LNCaP clone FGC (cell line): ENCODE measurements at regions not wholly inside any gene's neighbourhood (a gene's known extent, or its start where the extent isn't known, plus 50 kb on each side); places are given as distances from the start of the nearest gene placed in this dataset.

Experiments
- DNase-seq: peaks from one replicate; pipeline ENCODE4 v3.0.0-alpha.2; 2011; ENCODE audit warnings: low read depth
- H3K4me3 ChIP-seq: 2 replicates; pipeline ENCODE4 v1.5.1; 2011; ENCODE audit warnings: mild to moderate bottlenecking, low read depth, low read length, control low read depth
- TF ChIP-seq, protein P1 (sequence below): IDR thresholded peaks from 2 replicates; pipeline ENCODE4 v1.5.1; 2012; ENCODE audit warnings: mild to moderate bottlenecking; ENCODE audit not compliant: control insufficient read depth, insufficient read depth; ENCODE audit errors: extremely low read depth

DNA sequence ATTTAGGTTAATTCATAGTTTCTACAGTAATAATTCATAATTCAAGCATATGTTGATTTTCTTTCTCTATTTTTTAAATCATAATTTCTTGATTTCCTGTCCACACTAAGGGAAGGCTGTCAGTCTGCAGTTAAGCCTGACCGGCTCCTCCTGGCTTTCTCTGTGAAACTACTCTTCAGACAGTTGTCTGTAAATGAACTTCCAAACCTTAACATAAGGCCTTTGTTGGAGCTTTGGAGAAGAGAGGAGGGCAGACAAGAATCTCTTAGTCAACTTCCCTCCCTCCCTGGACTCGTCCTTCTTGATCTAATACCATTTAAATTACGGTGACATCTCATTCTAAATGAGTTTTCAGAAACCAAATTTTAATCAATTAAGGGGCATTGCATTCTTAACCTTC, 404.1 kb upstream of the ST6GAL2 start:
- DNase-seq: no peak

DNA sequence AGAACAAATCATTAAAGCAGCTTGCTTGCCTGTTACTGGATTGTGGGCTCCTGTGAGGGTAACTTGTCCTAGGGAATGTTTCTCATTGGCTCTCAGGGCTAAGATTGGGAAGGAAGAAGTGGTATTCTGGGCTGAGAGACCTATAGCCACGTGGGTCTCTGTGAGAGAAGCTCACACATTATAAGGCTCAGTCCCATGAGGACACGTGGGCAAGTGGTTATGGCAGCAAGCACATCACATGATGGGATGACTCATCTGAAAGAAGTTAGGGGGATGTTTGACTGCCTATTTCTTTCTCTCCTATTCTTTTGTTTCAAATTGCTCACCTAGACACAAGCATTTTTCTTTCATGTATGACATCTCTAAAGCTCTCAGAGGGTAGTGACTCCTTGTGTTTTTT, 418.0 kb upstream of the ST6GAL2 start:
- TF ChIP-seq, protein P1, sequence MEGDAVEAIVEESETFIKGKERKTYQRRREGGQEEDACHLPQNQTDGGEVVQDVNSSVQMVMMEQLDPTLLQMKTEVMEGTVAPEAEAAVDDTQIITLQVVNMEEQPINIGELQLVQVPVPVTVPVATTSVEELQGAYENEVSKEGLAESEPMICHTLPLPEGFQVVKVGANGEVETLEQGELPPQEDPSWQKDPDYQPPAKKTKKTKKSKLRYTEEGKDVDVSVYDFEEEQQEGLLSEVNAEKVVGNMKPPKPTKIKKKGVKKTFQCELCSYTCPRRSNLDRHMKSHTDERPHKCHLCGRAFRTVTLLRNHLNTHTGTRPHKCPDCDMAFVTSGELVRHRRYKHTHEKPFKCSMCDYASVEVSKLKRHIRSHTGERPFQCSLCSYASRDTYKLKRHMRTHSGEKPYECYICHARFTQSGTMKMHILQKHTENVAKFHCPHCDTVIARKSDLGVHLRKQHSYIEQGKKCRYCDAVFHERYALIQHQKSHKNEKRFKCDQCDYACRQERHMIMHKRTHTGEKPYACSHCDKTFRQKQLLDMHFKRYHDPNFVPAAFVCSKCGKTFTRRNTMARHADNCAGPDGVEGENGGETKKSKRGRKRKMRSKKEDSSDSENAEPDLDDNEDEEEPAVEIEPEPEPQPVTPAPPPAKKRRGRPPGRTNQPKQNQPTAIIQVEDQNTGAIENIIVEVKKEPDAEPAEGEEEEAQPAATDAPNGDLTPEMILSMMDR: no peak
- DNase-seq: no peak
- no peak overlapping the region for H3K4me3 ChIP-seq

More for the DNA sequence above, 404.1 kb upstream of the ST6GAL2 start:
- H3K4me3 ChIP-seq: no peak overlapping the region
- TF ChIP-seq, protein P1: no peak

DNA sequence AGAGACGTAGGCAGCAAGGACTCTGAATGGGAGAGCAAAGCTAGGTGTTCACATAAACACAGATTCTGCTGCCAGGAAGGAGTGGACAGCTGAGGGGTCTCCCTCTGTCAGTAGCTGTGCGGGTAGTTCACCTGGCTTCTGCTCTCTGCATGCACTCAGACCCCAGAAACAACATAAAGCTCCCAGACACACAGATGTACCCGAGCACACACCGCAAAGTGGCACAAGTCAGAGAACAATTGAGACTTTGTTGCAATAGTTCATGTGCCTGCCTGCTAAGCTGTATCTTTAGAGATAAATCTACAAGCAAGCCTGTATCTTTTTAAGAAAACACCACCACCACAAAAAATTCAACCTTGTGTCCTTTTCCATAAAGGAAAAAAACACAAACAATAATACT, 420.0 kb upstream of the ST6GAL2 start:
- TF ChIP-seq, protein P1: no peak
- H3K4me3 ChIP-seq: no peak overlapping the region
- DNase-seq: no peak

DNA sequence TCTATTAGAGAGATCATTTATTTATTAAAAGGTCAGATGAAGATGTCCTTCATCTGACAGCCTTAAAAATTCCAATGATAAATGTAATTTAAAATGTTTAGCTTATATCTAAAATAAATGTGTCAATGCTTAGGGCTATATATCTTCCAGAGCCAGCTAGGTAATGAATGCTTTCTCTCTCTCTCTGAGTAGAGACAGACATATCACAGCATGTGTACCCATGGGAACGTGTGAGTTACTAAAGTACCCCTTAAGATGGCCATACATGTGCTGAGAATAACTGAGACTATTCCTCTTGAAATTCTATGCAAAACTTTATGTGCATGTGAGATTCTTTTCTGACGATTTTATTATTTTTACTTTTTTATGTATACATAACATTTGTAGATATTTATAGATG, 420.9 kb upstream of the ST6GAL2 start:
- DNase-seq: no peak
- TF ChIP-seq, protein P1: no peak
- no peak overlapping the region for H3K4me3 ChIP-seq

DNA sequence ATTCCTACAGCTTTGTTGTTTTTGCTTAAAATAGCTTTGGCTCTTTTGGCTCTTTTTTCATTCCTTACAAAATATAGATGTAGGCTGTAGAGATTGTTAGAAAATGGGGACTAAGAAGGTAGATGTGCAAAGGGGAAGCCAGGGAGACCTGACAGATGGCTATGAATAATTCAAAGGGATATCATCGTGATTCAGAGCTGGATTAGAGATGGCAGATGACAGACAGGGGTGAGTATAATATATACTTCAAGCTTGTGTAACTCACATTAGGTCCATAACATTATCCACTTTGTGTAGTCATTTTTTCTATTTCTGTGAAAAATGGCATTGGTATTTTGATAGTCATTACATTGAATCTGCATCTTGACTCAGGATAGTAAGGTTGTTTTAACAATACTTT, 422.9 kb upstream of the ST6GAL2 start:
- H3K4me3 ChIP-seq: no peak overlapping the region
- no peak for DNase-seq
- TF ChIP-seq, protein P1: no peak

DNA sequence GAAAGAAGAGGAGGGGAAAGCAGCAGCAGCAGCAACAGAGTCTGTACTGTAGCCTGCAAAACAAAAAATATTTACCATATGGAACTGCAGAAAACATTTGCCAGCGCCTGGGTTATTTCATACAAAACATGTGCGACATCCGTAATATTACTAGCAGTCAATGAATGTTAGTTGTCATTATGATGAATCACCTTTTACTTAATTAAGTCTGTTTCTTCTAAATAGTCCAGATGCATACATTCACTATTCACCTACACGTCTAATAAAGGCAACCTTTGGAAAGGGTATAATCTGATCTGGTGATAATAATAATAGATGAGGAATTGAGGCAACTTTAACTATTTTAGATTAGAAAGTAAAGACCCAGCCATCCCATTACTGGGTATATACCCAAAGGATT, 426.3 kb upstream of the ST6GAL2 start:
- H3K4me3 ChIP-seq: no peak overlapping the region
- no peak for DNase-seq
- TF ChIP-seq, protein P1: no peak

DNA sequence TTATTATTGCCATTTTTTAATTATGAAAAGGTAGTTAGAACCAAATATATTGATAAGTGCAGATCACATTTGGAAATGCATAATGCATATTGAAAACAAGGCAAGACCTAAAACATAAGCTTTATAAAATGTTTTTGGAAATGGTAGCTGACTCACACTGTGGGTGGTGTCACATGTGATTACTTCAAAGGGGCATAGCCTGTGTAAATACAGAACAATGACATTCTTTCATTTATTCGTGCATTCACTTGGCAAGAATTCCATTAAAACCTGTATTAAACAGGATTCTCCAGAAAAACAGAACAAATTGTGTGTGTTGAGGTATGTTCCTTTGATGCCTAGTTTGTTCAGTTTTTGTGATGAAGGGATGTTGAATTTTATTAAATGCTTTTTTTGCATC, 427.3 kb upstream of the ST6GAL2 start:
- DNase-seq: no peak
- H3K4me3 ChIP-seq: no peak overlapping the region
- TF ChIP-seq, protein P1: no peak
